Progenitor cell of endocrine pancreas (in vitro differentiated cells): ENCODE measurements at regions not wholly inside any gene's neighbourhood (a gene's known extent, or its start where the extent isn't known, plus 50 kb on each side); places are given as distances from the start of the nearest gene placed in this dataset.

ENCODE experiments used
- DNase-seq: peaks from one replicate; pipeline ENCODE4 v3.0.0; 2021; ENCODE audit warnings: low spot score; ENCODE audit not compliant: unreplicated experiment
- H3K27ac Mint-ChIP-seq: 2 replicates; pipeline ENCODE4 v1.8.0; 2021; ENCODE audit warnings: mild to moderate bottlenecking, moderate library complexity, mixed read lengths
- H3K27me3 Mint-ChIP-seq: 2 replicates; pipeline ENCODE4 v1.8.0; 2021; ENCODE audit warnings: mixed read lengths
- H3K36me3 Mint-ChIP-seq: 2 replicates; pipeline ENCODE4 v1.8.0; 2022; ENCODE audit warnings: mixed read lengths; ENCODE audit not compliant: insufficient read depth
- H3K4me1 Mint-ChIP-seq: 2 replicates; pipeline ENCODE4 v1.8.0; 2021; ENCODE audit warnings: low read depth, mixed read lengths
- H3K4me3 Mint-ChIP-seq: 2 replicates; pipeline ENCODE4 v1.8.0; 2021; ENCODE audit warnings: low read depth, mild to moderate bottlenecking, moderate library complexity, mixed read lengths
- H3K9me3 Mint-ChIP-seq: 2 replicates; pipeline ENCODE4 v1.8.0; 2021; ENCODE audit warnings: low read depth, mixed read lengths
- CTCF ChIP-seq: fragments of 200-600 bp; sonication (generic); IDR thresholded peaks from one replicate; pipeline ENCODE4 v1.5.0; 2021; ENCODE audit warnings: antibody characterized with exemption, mild to moderate bottlenecking; ENCODE audit not compliant: unreplicated experiment

GRCh38 chr1:5254131-5254725, 599.8 kb downstream of the AJAP1 start:
- Mint-ChIP-seq H3K36me3 (no peaks in the 10 kb centered on the region), H3K4me3 (no peak overlapping the region), H3K9me3 (peaks cover 8% of the 10 kb centered on the region), H3K27me3 (no peaks in the 10 kb centered on the region), H3K27ac (no peak overlapping the region), H3K4me1 (no peaks in the 10 kb centered on the region)
- no peak for DNase-seq
- no peak for TF ChIP-seq CTCF

GRCh38 chr1:5253036-5253435, 598.6 kb downstream of the AJAP1 start:
- Mint-ChIP-seq H3K4me3 (no peak overlapping the region), H3K36me3 (no peaks in the 10 kb centered on the region), H3K9me3 (no peaks in the 10 kb centered on the region), H3K27me3 (no peaks in the 10 kb centered on the region), H3K4me1 (no peaks in the 10 kb centered on the region), H3K27ac (no peak overlapping the region)
- no peak for DNase-seq
- TF ChIP-seq CTCF = no peak

GRCh38 chr1:5250336-5250735, 595.9 kb downstream of the AJAP1 start:
- Mint-ChIP-seq H3K36me3 (no peaks in the 10 kb centered on the region), H3K27ac (no peak overlapping the region), H3K9me3 (no peaks in the 10 kb centered on the region), H3K4me1 (no peaks in the 10 kb centered on the region), H3K27me3 (peaks cover 9% of the 10 kb centered on the region), H3K4me3 (no peak overlapping the region)
- no peak for TF ChIP-seq CTCF
- no peak for DNase-seq

- no peaks in the 10 kb centered on the region for H3K36me3 Mint-ChIP-seq
- H3K4me1 Mint-ChIP-seq = no peaks in the 10 kb centered on the region
- H3K4me3 Mint-ChIP-seq = no peak overlapping the region
- peaks cover 11% of the 10 kb centered on the region for H3K27me3 Mint-ChIP-seq
- no peak overlapping the region for H3K27ac Mint-ChIP-seq
- no peaks in the 10 kb centered on the region for H3K9me3 Mint-ChIP-seq
- no peak for TF ChIP-seq CTCF
- no peak for DNase-seq
Observed at GRCh38 chr1:5245348-5245747, 590.9 kb downstream of the AJAP1 start.

GRCh38 chr1:5244631-5245285, 590.3 kb downstream of the AJAP1 start:
- Mint-ChIP-seq H3K27ac (no peak overlapping the region), H3K27me3 (peaks cover 11% of the 10 kb centered on the region), H3K36me3 (no peaks in the 10 kb centered on the region), H3K4me3 (no peak overlapping the region), H3K9me3 (no peaks in the 10 kb centered on the region), H3K4me1 (no peaks in the 10 kb centered on the region)
- no peak for TF ChIP-seq CTCF
- no peak for DNase-seq
